CD1c-positive myeloid dendritic cell (primary cell): ENCODE measurements at regions not wholly inside any gene's neighbourhood (a gene's known extent, or its start where the extent isn't known, plus 50 kb on each side); places are given as distances from the start of the nearest gene placed in this dataset.

Experiments used
- DNase-seq: peaks from one replicate; pipeline ENCODE4 v3.0.0-alpha.2; 2016; ENCODE audit errors: extremely low spot score

DNA sequence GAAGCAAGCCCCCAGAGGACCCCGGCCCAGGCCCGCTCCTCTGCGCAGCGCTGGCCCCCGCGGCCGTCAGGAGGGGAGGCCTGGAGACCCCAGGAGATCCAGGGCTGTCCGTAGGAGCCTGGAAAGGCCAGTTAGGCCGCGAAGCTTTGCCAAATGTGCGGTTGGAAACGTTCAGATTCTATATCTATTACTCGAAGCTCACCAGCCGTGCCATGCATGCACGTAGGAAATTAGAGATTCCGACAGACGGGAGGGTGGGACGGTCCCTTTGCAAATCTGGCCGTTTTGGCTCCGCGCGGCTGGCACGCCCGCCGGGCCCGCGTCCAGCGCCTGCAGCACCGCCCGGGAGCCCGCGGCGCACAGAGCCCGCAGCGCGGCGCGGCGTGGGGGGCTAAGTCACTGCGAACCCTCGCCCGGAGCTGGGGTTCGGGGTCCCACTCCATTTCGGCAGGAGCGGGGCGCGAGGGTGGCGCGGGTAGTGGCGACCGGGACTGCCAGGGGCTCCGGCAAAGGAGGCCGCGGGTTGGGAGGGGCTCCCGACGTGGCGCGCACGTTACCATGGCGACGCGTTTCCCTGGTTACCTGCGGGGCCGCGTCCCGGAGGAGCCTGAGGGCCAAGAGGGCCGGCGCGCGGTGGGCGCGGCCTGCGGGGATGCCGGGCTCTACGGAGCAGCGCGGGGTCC is 488.6 kb upstream of the SMIM21 start:
- no peak for DNase-seq

DNA sequence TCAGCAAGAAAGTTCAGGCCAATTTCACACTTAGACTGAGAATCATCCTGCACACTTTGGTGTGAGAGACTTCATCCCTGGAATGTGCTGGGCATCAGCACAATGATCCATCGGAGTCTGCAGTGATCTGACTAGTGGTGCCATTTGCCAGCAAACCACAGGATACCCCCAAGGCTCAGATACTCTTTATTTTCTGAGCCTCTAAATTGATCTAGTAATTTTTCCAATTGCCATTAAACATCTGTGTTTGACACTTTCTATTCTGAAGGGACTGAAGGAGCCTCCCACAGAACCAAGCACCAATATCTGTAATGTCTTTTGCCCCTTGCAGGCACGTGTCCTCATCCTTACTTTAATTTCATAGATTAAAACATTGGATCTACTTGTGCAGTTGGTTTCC is 485.3 kb upstream of the SMIM21 start:
- DNase-seq = no peak

- no peak for DNase-seq
Measured at GRCh38 chr18:75904416-75904815, 476.9 kb upstream of the SMIM21 start.

DNA sequence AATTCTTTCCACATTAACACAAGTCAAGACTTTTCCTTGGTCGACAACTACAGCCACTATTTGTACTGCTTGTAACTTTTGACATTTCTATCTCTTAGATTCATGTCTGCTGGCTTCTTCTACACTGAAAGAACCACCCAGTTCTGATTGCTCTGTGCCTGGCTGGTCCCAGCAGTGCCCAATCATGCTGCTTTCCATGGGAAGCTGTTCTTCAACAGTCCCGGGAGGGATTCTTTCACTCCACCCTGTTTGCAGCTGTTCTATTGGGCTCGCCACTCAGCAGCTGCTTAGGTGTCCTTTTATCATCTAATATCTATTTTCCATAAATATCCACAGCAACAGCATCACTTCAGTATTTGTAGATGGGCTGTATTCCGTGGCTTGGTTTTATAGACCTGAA is 471.1 kb upstream of the SMIM21 start:
- DNase-seq = no peak

DNA sequence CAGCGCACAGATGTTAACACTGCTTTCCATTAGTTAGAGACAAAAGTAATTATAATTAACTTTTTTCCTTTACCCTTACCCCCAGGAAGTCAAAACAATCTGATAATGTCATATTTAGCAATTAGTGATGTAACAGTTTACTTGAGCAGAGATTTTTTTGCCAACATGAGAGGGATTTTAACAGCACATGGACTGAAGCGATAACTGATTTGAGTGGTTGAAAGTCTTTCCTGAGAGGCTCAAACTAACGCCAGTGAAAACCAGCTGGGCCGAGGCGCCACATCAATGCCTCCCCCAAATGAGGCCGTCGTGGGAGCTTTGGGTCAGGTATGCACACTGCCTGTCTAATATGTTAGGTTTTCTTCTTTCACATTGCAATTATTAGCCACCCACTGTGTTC is 469.9 kb upstream of the SMIM21 start:
- no peak for DNase-seq

GRCh38 chr18:75896865-75897264 is 469.4 kb upstream of the SMIM21 start:
- no peak for DNase-seq

DNA sequence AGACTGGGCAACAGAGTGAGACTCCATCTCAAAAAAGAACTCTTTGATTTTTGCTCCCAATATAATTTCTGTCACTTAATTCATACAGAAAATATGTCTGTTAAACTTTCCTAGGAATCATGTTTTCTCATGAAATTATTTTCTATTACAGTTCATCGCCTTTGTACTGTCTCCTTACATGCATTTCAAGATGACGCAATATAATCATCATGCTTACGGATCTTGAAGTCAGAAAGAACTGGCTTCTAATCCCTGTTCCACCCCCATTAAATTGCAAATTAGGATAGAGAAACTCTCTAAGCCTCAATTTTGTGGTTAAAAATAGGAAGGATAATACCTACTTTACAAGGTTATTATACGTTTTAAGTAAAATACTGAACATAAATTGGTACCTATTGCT is 467.6 kb upstream of the SMIM21 start:
- DNase-seq = no peak

GRCh38 chr18:75884728-75885127 is 457.2 kb upstream of the SMIM21 start:
- no peak for DNase-seq

DNA sequence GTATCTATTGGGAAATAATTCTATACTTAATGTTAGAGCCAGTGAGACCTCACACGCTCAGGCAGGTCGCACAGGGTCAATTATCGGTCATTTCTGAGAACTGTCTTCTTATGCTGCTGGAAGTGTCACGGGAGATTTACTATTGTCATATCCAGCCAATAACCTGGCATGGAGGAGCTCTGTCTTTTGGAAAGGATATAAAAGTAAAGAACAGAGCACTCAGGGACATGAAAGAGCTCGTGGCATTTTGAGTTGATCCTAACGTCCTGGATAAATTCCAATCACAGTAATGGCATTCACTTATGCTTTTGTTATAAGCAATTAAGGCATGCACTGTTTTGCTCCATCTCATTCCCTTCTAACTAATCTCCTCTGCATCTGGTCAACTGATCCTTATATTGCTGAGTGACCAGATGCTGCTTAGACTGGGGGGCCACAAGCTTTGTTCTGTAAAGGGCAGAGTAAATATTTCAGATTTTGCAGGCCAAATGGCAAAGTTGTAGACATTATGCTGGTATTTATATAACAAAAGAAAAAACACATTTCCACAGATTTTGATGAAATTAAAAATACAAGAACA is 453.5 kb upstream of the SMIM21 start:
- no peak for DNase-seq

DNA sequence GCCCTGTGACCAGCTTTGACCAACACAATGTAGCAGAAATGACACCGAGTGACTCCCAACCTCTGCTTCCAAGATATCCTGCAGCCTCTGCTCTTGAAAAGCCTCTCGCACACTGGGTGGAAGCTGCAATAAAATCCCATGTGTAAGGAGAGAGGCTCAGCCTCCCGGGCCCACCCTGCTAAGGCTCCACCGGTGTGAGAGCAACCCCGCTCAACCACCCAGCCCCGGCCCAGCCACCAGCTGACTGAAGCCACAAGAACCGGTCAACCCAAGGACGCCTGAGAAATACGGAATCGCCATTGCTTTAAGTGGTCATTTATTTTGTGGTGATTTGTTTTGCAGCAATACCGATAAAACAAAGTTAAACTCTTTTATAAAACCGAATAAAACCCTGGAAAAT is 452.8 kb upstream of the SMIM21 start:
- no peak for DNase-seq

DNA sequence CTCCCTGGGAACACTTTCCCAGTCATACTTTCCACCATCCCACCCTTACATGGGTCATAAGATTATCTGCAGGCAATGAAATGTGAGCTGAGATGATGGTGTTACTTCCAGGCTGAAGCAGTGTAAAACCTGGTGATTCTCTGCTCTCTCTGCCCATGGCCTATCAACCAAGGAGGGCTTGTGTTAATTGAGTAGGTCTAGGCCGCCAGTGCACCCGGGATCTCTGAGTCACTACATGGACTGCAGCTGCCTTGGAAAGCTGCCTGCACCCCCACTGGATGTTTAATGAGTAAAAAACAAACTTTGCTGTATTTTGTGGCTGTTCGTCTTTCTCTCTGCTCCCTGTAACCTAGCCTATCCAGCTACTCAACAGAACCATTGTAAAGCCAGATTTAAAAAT is 451.7 kb upstream of the SMIM21 start:
- no peak for DNase-seq

DNA sequence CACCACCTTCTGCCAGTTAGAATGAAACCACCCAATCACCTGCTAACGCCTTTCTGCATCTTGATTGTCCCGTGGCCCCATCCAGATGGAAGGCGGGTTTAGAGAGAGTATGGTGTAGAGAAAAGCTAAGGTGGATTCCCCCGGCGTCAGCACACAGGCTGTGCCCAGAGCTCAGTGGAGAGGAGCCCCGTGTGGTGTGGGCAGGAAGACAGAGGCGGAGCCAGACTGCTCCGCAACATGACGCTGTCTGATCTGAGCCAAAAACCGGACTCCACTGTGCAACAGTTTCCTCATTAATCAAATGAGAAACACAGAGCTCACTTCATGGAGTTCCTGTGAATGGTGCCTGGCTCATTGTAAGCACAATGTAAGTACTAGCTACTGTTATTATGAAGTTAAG is 448.1 kb upstream of the SMIM21 start:
- no peak for DNase-seq

DNA sequence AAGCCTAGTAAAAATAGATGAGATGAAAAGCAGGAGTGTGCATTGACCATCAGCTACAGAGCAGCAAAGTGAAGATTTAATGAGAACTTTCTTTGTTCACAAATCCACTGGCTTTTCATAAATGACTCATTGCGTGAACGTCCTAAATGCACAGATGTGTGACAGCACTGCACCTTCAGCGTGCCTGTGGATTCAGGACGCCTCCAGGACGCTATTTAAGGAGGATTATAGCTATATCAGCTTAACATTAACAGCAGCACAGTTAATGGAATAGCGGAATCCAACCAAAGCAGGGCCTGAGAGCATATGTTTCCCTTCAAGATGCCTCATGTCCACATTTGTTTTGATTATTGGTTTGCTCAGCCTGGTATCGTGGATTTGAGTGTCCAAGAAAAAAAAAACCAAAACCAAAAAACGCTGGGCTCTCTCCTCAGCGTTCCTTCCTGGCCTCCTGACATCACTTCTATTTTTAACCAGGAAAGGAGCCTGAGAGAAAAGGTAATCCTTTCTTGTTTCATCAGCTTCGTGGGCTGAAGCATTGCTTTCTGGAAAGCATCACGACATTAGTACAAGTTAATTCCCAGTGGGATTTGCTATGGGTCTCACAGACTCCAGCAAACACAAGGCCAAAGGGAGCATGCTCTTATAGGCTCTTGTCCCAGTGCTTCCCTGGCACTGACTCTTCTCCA is 447.0 kb upstream of the SMIM21 start:
- no peak for DNase-seq

DNA sequence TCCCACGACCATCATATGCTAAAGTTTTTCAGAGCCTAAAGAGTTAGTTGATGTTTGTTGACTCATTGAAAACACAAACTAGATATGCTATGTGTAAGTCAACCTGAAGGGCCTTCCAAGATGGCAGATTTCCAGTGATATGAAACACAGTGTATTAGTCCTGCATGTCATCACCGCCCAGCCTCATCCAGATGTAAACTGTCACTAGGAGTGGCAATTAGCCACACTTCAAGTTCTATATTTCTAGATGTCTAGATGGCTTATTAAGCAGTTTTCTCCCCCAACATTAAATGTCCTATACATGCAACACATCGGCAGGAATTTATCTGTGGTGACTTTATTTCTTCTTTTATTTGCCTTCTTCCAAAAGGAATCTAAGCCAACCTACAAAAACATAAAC is 444.1 kb upstream of the SMIM21 start:
- no peak for DNase-seq

DNA sequence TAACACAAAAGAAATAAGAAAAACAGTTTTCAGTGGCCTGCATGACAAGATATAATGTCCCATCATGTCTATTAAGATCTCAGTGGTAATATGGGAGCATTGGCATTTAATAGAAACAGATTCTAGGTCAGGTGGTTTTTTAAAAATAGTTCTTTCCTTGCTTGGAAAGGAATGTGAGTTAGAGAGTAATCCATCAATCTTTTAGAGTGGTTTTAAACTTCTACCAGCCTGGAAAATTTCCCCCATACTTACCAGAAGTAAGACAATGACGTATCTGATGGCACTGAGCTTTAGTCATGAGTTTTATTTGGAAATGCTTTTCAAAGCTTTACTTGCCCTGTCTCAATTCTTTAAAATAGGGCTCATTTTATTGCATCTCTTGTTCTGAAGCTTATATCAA is 441.7 kb upstream of the SMIM21 start:
- no peak for DNase-seq

DNA sequence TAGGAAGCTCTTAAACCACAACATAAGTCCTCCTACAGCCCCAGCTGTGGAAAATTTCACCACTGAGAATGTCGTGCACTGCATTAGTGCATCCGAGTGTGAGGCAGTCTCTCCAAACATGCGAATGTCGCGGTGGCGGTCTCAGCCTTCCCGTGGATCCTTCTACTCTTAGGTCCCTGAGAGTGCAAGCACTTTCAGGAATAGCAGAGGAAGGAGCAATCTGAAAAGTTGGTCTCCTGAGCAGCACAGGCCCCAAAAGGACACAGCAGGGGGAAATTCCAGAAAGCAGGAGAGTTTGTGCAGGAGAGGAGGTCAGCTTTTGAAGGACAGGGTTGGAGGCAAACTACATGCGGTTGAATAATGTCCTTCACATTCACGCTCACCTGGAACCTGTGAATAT is 440.5 kb upstream of the SMIM21 start:
- no peak for DNase-seq

DNA sequence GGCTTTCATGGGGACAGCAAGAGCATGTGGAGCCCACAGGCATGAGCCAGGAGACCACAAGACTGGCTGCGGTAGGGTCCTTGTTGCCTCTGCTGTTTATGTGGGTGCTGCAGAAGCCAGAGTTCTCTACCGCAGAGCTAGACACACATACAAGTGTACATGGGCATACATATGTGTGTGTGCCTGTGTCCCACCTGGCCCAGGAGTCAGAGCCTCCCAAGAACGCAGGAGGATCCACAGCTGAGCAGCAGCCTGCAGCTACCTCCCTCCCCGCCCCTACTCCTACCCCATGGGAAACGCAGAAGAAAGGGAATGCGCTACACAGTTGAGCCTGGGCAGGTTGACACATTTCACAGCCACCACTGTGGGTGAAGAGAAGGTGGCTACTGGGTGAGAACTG is 438.1 kb upstream of the SMIM21 start:
- DNase-seq = no peak

DNA sequence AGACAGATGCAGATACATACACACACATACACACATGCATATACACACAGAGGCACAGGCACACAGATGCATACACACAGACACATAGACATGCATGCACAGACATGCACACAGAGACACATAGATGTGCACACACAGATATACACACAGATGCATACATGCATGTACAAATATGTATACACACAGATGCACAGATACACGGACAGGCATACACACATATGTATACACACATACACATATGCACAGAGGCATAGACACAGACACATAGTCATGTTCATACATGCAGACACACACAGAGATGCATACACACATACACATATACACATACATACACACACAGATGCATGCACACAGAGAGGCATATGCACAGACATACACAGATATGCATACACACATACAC is 437.3 kb upstream of the SMIM21 start:
- no peak for DNase-seq

DNA sequence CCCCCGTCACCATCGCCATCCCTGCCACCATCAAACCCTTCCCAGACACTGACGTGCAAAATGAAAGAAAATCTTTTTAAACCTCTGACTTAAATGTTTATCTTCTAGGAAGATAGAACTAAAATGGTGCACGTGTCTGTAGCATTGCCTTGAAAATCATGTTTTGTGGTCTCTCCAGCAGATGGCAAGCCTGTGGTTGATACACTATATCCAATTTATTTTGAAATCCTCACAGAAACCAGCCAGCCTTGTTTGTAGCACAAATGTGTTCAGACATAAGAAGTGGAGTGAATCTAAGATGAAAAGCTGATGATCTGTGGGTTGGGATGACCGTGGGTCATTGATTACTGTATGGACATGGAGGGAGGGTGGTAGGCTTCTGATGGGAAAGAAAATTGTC is 436.2 kb upstream of the SMIM21 start:
- DNase-seq = no peak

DNA sequence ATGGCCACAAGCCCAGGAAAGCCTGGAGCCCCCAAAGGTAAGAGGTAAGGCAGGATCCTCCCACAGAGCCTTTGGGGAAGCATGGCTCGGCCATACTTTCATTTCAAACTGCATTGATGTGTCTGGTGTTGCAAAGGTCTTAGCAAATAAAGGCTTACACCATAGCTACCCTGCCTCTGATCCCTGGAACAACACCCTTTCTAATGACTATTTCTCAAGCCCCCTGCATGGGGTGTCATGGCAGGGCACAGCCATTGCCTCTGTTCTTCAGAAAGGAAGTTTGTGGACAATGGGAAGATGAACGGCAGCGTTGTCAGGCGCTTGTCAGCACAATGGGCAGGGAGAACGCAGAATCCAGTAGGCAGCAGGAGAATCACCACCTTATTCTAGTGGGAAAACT is 435.0 kb upstream of the SMIM21 start:
- DNase-seq = no peak

DNA sequence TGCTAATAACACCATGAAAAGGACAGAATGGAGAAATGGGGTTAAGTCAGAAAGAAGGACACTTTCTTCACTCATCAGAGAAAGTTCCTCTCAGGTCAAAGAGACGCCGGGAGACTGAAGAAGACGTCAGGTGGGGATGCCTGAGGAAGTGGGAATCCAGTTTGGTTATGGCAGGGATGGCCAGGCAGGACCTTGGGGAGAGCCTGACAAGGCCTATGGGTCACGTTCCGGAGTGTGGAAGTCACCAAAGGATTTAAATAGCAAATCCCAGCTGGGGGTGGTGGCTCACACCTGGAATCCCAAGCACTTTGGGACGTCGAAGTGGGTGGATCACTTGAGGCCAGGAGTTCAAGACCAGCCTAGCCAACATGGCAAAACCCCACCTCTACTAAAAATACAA is 432.7 kb upstream of the SMIM21 start:
- DNase-seq = no peak

DNA sequence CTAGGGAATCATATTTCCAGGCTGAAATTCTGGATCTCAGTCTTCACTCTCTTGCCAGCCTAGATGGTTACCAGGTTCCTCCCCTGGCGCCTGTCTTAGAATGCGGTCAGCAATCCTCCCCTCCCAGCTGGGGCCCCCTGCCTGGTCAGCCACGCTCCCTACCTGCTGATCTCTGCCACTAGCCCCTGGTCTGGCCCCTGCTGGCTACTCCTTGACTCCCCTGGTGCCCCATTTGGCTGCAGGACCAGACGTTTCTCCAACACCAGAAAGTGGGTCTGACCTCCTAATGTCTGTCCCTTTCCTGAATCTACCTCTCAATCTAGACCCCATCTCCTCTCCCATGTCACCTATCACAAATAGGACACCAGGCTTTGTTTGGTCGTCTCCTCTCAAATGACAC is 432.0 kb upstream of the SMIM21 start:
- DNase-seq = no peak

DNA sequence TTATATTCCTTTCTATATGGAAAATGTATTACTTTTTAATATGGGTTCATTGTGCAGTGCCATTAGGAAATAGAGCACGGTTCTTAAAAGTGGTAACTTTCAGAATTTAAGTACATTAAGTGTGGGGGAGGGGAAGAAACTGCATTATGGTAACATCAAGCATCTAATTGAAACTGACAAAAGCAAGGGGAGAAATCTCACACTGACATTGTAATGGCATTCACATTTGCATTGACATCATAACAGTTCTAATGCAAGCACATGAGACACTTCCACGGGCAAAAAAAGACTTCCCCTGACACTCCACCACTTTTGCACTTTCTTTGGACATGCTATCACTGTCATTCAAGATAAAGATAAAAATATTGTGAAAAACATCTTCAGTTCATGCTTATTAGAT is 431.3 kb upstream of the SMIM21 start:
- no peak for DNase-seq

DNA sequence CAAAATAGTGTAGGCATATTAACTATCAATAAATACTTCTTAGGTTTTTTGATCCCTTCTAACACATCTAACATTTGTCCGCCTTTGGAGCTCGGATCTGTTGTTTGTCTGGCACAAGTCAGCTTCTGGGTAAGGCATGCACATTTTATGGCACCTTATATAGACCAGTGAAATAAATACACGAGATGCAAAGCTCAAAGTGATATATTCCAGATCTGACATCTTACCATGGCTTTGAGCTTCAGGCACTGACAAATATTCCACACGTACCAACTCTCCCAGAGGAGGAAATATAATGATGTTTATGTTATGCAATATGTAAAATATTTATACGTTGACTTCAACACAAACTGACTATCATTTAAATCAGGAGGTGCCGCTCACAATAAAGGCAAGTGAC is 430.1 kb upstream of the SMIM21 start:
- DNase-seq = no peak
